Testis (tissue), 2 donors: ENCODE measurements at regions not wholly inside any gene's neighbourhood (a gene's known extent, or its start where the extent isn't known, plus 50 kb on each side); places are given as distances from the start of the nearest gene placed in this dataset.

Source experiments
- DNase-seq: peaks from one replicate; pipeline ENCODE4 v3.0.0-alpha.2; 2019
- H3K27ac ChIP-seq, 2 donors: fragments of 200-600 bp; sonication (generic); one replicate each; pipeline ENCODE4 v1.5.1; 2019
- H3K27me3 ChIP-seq: fragments of 200-600 bp; sonication (generic); one replicate; pipeline ENCODE4 v1.5.1; 2019
- H3K36me3 ChIP-seq: fragments of 200-600 bp; sonication (generic); one replicate; pipeline ENCODE4 v1.5.1; 2017; ENCODE audit warnings: low read depth; ENCODE audit errors: missing control alignments
- H3K4me1 ChIP-seq: fragments of 200-600 bp; sonication (generic); one replicate; pipeline ENCODE4 v1.5.1; 2019
- H3K4me3 ChIP-seq, 2 donors: fragments of 200-600 bp; sonication (generic); one replicate each; pipeline ENCODE4 v1.5.1; 2017 to 2019
- H3K9me3 ChIP-seq: fragments of 200-600 bp; sonication (generic); one replicate; pipeline ENCODE4 v1.5.1; 2017
- POLR2A ChIP-seq: fragments of 450-650 bp; IDR thresholded peaks from one replicate; pipeline ENCODE4 v1.6.1; 2017; ENCODE audit warnings: antibody characterized with exemption, mild to moderate bottlenecking, moderate library complexity
- WGBS, 2 donors: methylation state at CpG; one replicate each; pipeline ENCODE4 v1.1.5; 2018; 5-methylcytosine and 5-hydroxymethylcytosine counted together
- intact Hi-C: fragments of 100-400 bp; cut with DNase I; formaldehyde crosslinking; loops from one replicate; pipeline ENCODE4 v1.15.1; 2023; ENCODE audit warnings: low total_unique reads
- TF ChIP-seq, protein P1 (sequence below), 3 experiments: fragments of 450-650 bp in 2 of 3; fragments of 200-600 bp in 1 of 3; sonication (generic) in 1 of 3; IDR thresholded peaks; one replicate each; pipeline ENCODE4 v1.5.1; 2016 to 2019; ENCODE audit warnings: antibody characterized with exemption in 3 of 3, mild to moderate bottlenecking in 2 of 3, moderate library complexity in 1 of 3

DNA sequence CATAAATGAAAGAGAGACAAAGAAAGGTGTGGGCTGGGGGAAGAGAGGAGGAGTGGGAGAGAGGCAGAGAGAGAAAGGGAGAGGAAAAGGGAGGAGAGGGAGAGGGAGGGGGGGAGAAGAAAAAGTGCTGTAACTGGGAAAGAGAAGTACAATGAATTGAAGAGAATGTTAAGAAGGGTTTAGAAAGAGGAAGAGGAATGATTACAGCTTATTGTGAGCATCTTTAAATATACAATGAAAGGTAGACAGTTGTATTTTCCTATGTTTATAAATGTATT is 229.1 kb upstream of the PMFBP1 start:
- DNase-seq: no peak
- no peaks in the 10 kb centered on the region for H3K27me3 ChIP-seq
- H3K9me3 ChIP-seq: no peaks in the 10 kb centered on the region
- no peaks in the 10 kb centered on the region for H3K4me1 ChIP-seq
- H3K27ac ChIP-seq: no peak overlapping the region
- intact Hi-C loops: no loop called here
- H3K4me3 ChIP-seq: no peak overlapping the region
- no peak for TF ChIP-seq POLR2A
- TF ChIP-seq, protein P1, sequence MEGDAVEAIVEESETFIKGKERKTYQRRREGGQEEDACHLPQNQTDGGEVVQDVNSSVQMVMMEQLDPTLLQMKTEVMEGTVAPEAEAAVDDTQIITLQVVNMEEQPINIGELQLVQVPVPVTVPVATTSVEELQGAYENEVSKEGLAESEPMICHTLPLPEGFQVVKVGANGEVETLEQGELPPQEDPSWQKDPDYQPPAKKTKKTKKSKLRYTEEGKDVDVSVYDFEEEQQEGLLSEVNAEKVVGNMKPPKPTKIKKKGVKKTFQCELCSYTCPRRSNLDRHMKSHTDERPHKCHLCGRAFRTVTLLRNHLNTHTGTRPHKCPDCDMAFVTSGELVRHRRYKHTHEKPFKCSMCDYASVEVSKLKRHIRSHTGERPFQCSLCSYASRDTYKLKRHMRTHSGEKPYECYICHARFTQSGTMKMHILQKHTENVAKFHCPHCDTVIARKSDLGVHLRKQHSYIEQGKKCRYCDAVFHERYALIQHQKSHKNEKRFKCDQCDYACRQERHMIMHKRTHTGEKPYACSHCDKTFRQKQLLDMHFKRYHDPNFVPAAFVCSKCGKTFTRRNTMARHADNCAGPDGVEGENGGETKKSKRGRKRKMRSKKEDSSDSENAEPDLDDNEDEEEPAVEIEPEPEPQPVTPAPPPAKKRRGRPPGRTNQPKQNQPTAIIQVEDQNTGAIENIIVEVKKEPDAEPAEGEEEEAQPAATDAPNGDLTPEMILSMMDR (IDR thresholded peaks at IDR 0.05): no peak
- H3K36me3 ChIP-seq: no peaks in the 10 kb centered on the region

DNA sequence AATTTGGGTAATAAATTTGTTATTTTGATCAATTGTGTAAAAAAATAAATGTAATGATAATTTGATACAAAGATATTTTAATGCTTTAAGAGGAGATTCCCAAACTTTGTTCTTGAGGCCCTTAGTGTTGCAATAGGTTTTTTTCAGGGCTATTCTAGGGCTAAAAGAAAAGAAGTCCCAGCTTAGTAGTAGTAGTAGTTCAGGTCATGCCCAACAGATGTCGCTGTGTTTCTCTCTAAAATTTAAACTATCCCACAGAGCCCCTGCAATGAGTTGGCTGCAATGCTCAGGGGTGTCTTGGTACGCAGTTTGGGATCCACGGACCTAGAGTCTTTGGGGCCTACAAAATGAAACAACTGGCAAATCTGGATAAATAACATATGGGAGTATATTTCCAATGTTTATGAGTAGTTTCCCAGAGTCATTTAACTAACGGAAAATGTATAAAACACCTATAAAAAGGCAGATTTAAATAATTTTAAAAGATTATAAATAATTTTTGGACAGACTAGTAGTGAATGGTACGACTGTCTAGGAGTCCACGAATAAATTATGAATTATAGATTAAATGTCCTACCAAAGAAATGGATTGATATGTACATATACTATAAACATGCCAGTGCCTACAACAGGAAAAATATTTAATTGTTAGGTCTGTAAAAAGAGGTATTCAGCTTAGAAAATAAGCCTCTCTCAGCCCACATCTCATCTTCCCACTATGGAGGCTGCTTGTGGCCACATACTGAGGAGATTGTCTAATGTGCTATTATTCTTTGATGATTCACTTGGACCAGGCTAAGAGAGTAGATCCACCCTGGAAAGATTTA is 228.5 kb upstream of the PMFBP1 start:
- H3K36me3 ChIP-seq: no peaks in the 10 kb centered on the region
- TF ChIP-seq POLR2A: no peak
- TF ChIP-seq, protein P1 (IDR thresholded peaks at IDR 0.05): peak in 2 of 3 experiments; percentile 36 to 71
- H3K27ac ChIP-seq: no peak overlapping the region
- no peaks in the 10 kb centered on the region for H3K27me3 ChIP-seq
- H3K9me3 ChIP-seq: no peaks in the 10 kb centered on the region
- DNase-seq: peak; percentile 56
- WGBS, 2 donors: 61 to 64% methylated on average over 6 of the region's 6 CpGs
- no peaks in the 10 kb centered on the region for H3K4me1 ChIP-seq
- no peak overlapping the region for H3K4me3 ChIP-seq
- intact Hi-C loops: no loop called here

DNA sequence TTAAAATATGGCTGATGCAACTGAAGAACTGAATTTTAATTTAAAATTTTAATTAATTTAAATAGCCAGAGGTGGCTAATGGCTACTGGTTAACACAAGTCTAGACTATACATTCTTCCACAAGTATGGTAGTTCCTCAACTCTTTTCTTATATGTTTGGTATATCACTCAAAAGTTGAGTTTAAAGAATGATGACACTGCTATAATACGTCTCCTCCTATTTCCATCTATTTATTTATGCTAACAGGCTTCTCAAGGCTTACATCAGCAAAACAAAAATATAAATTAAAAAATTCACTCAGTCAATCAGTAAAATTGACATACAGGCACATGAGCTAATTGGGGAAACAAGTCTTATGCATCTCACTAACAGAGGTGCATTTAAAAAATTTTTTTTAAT is 227.9 kb upstream of the PMFBP1 start:
- WGBS, 2 donors: 86 to 93% methylated on average over 1 of the region's 1 CpG
- no peaks in the 10 kb centered on the region for H3K9me3 ChIP-seq
- no peaks in the 10 kb centered on the region for H3K27me3 ChIP-seq
- intact Hi-C loops: no loop called here
- no peaks in the 10 kb centered on the region for H3K36me3 ChIP-seq
- H3K4me3 ChIP-seq: no peak overlapping the region
- H3K4me1 ChIP-seq: no peaks in the 10 kb centered on the region
- no peak overlapping the region for H3K27ac ChIP-seq
- no peak for TF ChIP-seq POLR2A
- TF ChIP-seq, protein P1 (IDR thresholded peaks at IDR 0.05): no peak
- DNase-seq: no peak

DNA sequence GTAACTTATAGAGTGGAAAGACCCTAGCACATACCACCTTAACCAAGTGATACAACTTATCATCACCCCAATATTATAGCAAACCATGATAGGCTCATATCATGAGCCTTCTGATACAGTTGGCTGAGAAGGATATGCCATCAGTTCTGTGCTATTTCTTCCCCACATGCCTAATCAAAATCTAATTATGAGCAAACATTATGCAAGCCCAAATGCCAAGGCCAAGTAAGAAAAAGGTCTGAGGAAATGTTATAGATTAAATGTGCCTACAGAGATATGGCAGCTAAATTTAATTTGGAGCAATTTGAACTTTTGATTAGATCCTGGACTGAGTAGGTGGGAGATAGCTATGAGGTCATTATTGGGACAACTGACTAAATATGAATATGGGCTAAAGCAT is 225.9 kb upstream of the PMFBP1 start:
- intact Hi-C loops: no loop called here
- no peaks in the 10 kb centered on the region for H3K4me1 ChIP-seq
- no peaks in the 10 kb centered on the region for H3K36me3 ChIP-seq
- no peak for DNase-seq
- no peaks in the 10 kb centered on the region for H3K9me3 ChIP-seq
- H3K4me3 ChIP-seq: no peak overlapping the region
- no peaks in the 10 kb centered on the region for H3K27me3 ChIP-seq
- TF ChIP-seq, protein P1 (IDR thresholded peaks at IDR 0.05): no peak
- no peak for TF ChIP-seq POLR2A
- H3K27ac ChIP-seq: no peak overlapping the region

DNA sequence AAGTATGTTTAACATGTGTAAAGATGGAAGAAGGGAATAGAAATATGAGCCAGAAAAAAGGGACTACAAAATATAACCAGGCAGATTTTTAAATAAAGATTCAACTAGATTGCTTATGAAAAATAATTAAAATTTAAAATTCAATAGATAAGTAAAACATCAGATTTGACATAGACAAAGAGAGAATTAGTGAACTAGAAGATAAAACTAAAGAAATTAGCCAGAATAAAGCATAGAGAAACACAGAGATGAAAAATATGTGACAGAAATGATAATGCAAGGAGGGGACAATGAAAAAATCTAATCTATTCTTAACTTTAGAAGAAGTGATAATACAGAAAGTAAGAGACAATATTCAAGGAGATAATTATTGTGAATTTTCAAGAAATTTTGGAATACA is 222.6 kb upstream of the PMFBP1 start:
- DNase-seq: no peak
- Histone ChIP-seq H3K36me3 (no peaks in the 10 kb centered on the region), H3K27me3 (no peaks in the 10 kb centered on the region), H3K4me3 (no peak overlapping the region), H3K4me1 (no peaks in the 10 kb centered on the region), H3K27ac (no peak overlapping the region), H3K9me3 (no peaks in the 10 kb centered on the region)
- intact Hi-C loops: no loop called here
- TF ChIP-seq POLR2A: no peak
- TF ChIP-seq, protein P1 (IDR thresholded peaks at IDR 0.05): no peak
